Fibroblast of mammary gland (primary cell): ENCODE measurements at regions not wholly inside any gene's neighbourhood (a gene's known extent, or its start where the extent isn't known, plus 50 kb on each side); places are given as distances from the start of the nearest gene placed in this dataset.

ENCODE experiments used
- DNase-seq: peaks from one replicate; pipeline ENCODE4 v3.0.0-alpha.2; 2010; ENCODE audit warnings: low read depth
- H3K4me3 ChIP-seq: 2 replicates; pipeline ENCODE4 v1.5.1; 2011; ENCODE audit warnings: low read depth, mild to moderate bottlenecking, low read length, moderate library complexity; ENCODE audit not compliant: control insufficient read depth
- CTCF ChIP-seq: conservative IDR thresholded peaks from 2 replicates; pipeline ENCODE4 v1.5.1; 2011; ENCODE audit warnings: low read depth, low read length, inconsistent platforms; ENCODE audit not compliant: control insufficient read depth, insufficient read depth

- no peak for TF ChIP-seq CTCF
- no peak overlapping the region for H3K4me3 ChIP-seq
Observed at GRCh38 chr9:95615246-95615645, 98.5 kb upstream of the PTCH1 start.

GRCh38 chr9:95613670-95614069, 96.9 kb upstream of the PTCH1 start:
- DNase-seq = no peak
- no peak for TF ChIP-seq CTCF
- H3K4me3 ChIP-seq = no peak overlapping the region

More at GRCh38 chr9:95615246-95615645, 98.5 kb upstream of the PTCH1 start:
- no peak for DNase-seq

GRCh38 chr9:95611354-95611753, 94.6 kb upstream of the PTCH1 start:
- TF ChIP-seq CTCF = no peak
- no peak overlapping the region for H3K4me3 ChIP-seq
- no peak for DNase-seq

- no peak for DNase-seq
- TF ChIP-seq CTCF = no peak
- H3K4me3 ChIP-seq = no peak overlapping the region
Observed at GRCh38 chr9:95610006-95610785, 93.4 kb upstream of the PTCH1 start.

GRCh38 chr9:95609426-95609825, 92.7 kb upstream of the PTCH1 start:
- TF ChIP-seq CTCF = no peak
- no peak for DNase-seq
- H3K4me3 ChIP-seq = no peak overlapping the region

- no peak for DNase-seq
- no peak overlapping the region for H3K4me3 ChIP-seq
- TF ChIP-seq CTCF = no peak
Observed at GRCh38 chr9:95608341-95608740, 91.6 kb upstream of the PTCH1 start.
